GM19328 (cell line): ENCODE measurements at regions not wholly inside any gene's neighbourhood (a gene's known extent, or its start where the extent isn't known, plus 50 kb on each side); places are given as distances from the start of the nearest gene placed in this dataset.
A peak's percentile ranks its signal among the peaks of the same experiment; 100 is the strongest.

Source experiments
- ATAC-seq: cut with Tn5 transposase; IDR thresholded peaks from one replicate; pipeline ENCODE4 v1.9.1; 2021; ENCODE audit warnings: mild to moderate bottlenecking, moderate library complexity; ENCODE audit not compliant: unreplicated experiment

DNA sequence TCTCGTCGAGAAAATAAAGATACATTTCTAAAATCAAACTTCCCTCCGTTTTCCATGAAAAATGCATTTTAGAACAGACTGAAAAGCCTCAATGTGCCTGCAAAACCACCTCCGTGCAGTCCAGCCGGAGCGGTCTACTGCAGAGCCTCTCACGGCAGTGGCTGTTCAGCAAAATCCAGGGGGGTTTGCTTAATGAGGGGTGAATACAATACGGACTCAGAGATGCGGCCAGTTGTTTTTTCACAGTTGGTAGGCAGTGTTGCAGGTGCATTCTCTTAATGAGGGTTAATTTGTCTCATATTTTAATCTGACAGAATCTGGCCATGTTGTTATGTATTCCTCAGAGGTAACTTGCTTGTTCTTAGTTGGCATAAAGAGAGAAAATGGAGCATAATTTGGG, 223.0 kb downstream of the EBLN2 start:
- ATAC-seq: no peak

DNA sequence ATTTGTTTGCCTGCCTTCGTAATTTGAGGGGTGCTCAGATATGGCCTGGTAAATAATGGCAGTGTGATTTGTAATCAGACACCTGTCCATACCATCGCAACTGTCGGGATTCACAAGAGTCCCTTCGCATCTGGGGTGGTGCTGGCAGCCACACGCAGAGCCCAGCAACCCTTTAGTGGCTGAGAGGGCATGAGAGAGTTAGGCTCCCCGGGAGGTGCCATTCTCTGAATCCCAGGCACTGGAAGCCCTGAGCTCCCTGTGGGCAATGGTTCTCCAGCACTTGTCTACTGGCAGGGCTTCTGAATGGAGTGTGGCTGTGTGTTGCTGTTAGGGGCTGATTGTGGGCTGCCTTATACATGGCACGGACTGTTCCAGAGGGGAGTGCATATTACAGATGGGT, 230.1 kb downstream of the EBLN2 start:
- ATAC-seq: no peak

DNA sequence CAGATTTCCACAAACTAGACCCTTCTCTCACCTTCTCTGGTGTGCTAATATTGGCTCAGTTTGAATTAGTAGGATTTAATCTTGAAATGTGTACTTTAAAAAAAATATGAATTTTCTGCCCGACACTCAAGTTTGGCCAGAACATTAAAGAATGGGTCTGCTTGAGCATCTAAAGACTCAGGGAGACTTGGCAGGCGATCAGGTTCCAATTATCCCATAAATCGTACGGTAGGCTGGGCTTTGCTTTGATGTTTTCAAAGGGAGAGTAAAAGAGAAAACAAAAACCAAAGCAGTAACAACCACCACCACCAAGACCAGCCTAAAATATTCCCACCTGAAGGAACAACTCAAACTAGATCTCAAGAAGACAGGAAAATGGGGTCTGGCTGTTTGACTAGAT, 230.8 kb downstream of the EBLN2 start:
- ATAC-seq: no peak

DNA sequence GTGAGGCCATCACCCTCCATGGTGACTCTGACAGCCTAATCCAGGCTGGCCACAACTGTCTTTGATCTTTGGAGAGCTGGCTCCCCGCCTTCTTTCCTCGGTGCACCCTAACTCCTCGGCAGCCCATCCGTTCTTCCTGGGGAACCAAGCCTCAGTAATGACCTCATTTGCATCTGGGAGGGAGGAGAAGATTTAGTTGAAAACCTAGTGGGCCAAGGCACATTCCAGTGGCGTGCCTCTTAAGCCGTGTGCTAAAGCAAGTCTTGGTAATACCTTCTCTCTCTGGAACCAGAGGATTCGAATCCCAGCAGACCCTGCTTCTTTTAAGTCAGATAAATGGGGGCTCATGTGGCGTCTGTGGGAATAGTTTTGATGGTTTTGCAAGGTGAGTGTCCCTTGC, 233.1 kb downstream of the EBLN2 start:
- ATAC-seq: no peak

DNA sequence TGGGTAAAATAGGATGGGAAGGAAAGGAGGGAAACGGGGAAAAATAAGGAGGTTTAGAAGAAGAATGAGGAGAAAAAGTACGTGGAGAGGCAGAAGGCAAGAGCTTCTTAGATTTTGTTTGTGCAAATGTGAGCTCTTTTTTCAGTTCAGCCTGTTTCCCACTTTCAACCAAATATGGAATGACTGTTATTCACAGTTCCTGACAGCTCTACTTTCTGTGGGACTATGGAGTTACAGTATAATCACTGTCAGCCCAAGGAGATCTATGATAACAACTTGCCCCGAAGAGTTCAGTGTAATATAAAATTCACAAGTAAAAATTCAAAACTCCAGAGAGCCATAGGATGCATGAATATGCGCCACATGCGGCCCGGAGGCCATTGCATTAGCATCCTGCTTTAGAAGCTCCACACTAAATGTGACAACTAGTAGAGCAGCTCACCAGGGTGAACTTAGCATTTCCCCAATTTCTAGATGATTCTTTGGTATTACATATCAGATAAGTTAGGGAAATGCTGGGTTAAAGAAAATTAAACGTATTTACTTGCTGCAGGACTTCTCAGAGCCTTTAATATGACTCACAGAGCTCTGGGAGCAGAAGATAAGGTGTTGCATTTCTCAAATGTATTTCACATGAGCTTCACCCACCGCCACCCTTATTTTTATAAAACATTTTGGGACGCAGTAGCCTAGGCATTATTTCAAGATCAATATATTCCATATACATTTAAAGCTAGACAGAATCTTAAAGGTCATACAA, 234.6 kb downstream of the EBLN2 start:
- ATAC-seq: no peak

DNA sequence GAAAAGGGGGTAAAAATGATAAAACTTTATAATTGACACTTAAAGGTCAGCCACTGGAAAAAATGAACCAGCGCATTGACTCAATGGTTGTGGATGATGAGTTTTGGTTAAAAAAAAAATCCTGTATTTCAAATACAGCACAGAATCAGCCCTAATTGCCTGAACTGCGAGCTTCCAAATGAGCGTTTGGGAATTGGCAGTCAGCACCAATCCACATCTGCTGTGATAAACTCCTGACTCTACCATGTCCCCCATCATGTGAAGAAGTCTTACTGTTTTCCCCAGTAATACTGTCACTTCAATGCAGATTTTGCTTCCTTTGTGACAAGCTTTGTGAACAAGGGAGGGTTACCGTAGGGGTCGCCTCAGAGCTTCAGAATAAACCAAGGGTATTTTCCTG, 235.4 kb downstream of the EBLN2 start:
- ATAC-seq: no peak

DNA sequence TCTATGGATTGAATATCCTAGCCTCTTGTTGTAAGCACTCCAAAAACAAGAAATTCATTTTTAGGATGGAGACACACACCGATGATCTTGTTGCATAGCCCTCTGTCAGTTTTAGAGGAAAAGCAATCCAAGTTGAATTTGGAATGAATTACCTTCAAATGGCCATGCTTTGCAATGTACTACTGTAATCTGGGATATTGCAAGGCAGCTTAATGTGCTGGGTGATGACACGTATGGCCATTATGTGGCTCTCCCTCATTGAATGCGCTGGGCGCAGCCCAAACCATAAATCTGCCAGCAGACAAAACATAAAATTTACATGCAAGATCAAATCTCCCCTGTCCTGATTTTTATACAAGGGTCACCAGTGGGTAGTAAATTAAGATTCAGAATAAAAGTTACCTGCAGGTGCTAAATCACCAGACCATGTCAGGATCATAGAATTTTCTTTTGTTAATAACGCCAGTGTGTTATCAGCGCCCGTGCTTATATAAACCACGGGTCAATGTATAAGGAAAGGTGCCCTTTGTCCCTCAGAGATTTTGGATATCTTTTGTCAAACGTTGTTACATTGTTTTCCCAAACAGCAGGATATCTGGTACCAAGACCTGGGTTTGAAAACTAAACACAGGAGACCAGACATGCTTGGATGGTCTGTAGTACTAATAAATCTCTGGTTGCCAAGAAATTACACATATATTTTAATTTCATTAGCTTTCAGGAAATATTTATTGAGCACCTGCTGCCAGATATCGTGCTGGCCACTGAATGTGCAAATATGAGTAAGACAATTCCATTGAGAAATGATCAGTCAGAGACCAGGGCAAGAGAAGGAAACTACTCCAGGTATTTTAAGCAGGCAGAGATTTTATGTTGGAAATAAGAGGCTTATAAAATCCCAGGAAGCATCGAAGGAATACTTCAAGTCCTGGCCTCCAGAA, 237.1 kb downstream of the EBLN2 start:
- no peak for ATAC-seq

DNA sequence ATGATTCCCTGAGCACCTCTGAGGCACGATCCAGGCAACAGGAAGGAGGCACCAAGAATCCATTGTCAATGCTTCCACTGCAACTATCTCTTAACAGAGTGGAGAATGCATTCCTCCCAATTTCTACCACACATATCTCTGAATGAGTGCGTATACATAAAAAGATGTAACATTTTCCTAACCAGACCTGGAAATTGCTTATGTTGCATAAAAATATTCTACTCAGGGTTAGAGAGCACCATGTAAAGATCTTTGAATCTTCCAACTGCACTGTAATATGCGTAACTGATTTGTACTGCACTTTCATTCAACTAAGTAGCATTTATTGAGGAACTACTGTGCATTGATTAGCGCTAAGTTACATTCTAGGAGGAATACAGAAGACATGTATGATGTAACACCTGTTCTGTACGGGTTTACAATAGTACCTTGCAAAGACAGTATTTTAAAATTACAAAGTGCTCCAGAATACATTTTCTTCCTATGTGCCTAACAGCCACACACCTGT, 237.8 kb downstream of the EBLN2 start:
- ATAC-seq: no peak

DNA sequence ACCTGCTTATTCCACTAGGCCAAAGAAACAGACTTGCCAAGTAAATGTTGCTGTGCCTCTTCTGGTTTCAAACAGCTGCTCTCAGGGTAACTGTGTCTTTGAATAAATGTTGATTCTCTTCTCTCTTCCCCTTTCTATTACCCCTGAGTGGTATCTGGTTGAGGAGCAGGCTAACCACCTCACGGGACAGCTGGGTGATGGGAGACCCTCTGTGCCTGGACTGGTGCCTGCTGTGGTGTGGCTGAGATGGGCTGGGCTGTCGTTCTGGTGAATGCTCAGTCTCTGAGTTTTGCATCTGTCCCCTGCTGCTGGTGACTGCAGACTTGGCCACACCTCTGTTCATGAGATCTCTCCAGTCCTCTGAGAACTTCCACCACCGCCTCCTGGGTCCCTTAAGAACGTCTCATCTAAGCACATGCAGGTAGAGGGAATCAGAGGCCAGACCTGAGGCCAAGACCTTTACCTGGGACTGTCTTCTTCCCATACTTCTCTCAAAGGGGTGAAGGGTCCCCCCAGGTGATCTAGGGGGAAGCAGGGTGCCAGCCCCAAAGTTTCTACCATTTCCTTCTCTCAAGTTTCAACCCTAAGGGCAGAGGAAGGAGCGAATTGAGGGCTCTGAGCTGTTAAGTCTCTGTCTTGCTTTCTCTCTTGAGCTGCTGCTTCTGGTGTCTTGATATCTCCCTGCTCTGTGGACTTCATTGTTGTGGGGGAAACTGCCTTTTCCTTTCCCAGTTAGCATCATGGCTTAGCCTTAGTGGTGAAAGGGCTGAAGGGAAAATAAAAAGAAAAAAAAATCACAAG, 252.9 kb downstream of the EBLN2 start:
- ATAC-seq: peak; percentile 64

DNA sequence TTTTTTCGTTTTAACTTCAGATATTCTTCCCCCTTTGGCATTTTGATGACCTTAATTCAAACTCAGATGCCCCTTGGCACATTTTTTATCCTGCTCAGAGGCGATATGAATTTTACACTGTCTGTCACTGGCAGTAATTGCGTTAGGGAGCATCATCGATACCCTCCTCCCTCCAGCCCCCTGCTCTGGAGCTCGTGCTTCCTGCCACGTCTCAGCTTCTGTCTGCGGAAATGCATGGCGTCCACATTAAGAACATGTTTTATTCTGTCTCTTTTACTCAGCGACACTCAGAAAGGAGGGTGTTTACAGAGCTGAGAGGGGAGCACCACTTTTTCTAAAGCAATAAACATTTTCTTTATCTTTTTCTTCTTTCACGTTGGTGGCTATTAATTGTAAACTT, 254.2 kb downstream of the EBLN2 start:
- ATAC-seq: no peak

DNA sequence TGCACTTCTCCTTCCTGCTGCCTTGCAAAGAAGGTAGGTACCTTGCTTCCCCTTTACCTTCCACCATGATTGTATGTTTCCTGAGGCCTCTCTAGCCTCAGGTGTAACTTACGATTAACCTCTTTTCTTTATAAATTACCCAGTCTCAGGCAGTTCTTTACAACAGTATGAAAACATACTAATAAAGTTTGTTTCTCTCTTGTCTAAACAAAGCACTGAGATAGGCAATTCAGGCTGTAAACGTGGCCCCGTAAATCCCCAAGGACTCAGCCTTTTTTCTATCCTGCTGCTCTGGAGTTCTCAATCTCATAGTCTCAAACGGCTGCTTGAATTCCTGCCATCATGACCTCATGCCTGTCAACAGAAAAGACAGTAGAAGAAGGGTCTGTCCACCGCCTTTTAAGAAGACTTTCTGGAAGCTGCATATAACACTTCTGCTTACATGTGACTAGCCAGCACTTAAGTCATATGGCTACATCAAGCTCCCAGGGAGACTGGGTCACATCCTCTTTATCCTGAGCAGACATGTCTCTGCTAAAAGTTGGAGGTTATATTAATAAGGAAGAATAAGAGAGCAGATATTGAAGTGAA, 257.8 kb downstream of the EBLN2 start:
- ATAC-seq: no peak

DNA sequence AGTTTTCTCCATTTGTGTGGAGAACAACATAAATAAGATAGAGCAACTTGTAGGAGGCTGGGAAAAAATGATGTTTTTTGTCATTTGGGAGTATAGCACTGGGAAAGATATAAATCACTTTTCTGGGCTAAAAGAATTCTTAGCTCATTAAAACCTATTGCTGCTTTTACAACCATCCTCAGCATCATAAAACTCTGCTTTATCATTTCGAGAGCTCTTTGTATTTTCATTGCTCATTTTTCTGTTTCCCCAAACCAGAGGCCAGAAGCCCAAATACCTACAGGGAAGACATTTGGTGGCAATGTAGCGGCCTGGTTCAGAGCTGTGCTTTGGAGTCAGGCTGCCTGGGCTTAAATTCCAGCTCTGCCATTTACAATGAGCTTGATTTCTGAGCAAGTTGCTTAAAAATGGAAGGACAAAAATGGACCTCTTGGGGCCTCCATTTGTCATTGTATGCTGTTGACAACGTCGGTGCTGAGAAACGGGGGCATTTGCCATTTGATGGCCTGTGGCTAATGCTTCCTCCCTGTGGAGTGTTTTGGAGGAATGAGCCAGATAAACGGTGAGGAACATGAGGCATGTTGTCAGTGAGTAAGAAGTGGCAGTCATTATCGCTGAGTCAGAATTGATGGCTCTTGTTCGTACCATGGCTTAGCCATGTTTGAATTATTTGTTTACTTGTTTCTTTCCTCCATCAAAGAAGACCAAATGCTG, 260.0 kb downstream of the EBLN2 start:
- no peak for ATAC-seq

DNA sequence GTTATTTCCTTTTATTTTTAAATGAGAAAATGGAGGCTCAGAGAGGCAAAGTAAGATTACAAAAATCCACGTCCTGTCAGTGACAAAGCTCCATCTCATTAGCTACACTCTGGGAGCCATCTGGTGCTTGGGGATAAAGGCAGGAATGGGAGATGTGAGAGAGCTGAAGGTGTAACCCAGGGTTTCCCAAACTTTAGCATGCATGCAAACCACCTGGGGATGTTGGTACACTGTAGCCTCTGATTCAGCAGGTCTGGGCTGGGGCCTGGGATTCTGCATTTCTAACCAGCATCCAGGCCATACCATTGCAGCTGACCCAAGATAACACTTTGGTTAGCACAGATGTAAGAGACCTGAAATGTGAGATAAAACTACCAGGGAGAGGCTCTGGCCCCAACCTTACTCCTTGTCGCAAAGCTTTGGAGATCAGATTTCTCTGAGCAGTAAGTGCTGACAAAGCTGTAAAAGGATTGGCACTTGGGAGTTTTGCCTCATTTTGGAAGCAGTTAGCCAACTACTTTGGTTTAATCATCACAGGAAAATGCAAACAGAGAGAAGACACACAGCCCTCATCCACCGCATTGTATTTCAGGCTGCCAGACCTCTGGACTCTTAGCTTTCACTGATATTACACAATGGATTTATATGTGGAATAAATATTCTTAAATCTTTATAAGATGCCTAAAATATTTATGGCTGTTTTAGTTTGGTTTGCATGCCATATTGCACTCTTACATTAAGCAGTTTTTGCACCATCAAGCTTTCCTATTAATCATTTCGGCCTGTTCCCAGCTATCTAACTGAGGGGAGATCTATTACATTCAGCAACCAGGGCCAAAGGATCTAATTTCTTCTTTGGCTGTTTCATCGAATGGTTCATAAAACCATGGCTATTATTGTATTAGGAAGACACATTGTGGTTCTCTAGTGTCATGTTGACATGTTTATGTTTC, 263.0 kb downstream of the EBLN2 start:
- ATAC-seq: no peak

DNA sequence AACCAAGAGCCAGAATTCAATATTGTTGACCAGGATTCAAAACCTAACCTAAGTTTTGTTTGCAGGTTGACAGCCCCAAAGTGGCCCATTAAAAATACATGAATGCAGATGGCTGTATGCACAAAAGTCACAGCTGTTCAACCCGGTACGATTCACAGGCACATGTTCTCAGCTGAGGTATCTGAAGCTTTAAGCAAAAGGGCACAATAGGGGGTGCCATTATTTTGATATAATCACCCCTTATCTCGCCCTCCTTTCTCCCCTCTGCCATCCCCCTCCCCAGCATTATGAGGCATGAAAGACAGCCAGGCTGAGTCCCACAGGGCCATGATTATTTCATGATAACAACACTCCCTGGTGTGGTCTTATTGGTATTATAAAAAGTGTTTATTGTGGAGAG, 264.9 kb downstream of the EBLN2 start:
- no peak for ATAC-seq

DNA sequence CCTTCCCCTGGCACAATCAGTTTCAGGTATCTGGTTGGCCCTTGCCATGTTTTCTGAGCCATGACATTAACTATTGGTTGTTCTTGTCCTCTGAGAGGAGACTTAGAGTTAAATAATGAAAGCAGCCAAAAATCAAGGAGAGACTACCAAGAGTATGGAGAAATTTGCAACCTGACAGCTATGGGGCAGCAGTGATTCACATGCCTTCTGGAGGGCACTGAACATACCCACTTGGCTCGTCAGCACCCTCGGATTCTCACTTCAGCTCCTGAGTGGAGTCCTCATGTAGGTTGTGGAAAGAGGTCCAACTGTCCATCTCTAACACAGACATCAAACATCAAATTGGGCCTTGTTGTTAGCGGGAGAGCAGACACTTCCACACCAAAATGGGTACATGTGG, 265.6 kb downstream of the EBLN2 start:
- ATAC-seq: no peak
